ENCODE measurements at regions not wholly inside any gene's neighbourhood (a gene's known extent, or its start where the extent isn't known, plus 50 kb on each side); places are given as distances from the start of the nearest gene placed in this dataset.

DNA sequence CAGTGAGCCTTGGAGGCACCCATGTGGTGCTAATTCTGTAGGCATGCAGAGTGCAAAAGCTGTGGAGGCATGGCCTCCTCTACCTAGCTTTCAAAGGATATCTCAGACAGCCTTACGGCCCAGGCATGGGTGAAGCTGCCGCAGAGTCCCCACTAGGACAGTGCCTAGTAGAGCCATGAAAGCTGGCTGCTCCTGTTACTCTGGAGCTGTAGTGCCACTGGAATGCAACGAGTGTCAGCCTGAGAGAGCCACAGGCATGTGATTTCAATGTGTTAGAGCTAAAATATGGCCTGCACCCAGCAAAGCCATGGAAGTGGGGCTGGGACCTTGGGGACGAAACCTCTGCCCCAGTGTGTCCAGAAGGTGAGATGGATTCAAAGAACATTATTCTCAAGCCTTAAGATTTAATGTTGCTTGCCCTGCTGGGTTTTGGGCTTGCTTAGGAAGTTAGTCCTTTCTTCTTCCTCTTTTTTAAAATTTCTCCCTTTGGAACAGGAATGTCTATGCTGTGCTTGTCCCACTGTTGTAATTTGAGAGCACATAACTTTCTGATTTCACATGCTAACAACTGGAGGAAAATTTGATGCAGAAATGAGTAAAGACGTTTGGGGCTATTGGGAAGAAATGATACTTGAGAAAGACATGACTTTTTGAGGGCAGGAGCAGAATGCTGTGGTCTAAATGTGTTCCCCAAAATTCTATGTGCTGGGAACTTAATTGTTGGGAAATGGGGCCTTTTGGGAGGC, 298.4 kb downstream of the PSAT1 start:
- no peak for DNase-seq (ENCODE audit: low read depth, low spot score)
- Histone ChIP-seq H3K36me3 (ENCODE audit: control insufficient read depth, insufficient read depth, low read length) (no peaks in the 10 kb centered on the region), H3K4me3 (ENCODE audit: low read length) (no peak overlapping the region), H3K9me3 (ENCODE audit: control insufficient read depth, insufficient read depth, low read length) (no peaks in the 10 kb centered on the region), H3K27me3 (ENCODE audit: control insufficient read depth, insufficient read depth, low read length) (no peaks in the 10 kb centered on the region), H3K4me1 (ENCODE audit: control insufficient read depth, insufficient read depth, low read length) (no peaks in the 10 kb centered on the region), H3K27ac (ENCODE audit: low read length) (no peak overlapping the region)
- WGBS (ENCODE audit: insufficient coverage, insufficient read length), result no CpG with 5 or more reads among the region's 5 CpGs

DNA sequence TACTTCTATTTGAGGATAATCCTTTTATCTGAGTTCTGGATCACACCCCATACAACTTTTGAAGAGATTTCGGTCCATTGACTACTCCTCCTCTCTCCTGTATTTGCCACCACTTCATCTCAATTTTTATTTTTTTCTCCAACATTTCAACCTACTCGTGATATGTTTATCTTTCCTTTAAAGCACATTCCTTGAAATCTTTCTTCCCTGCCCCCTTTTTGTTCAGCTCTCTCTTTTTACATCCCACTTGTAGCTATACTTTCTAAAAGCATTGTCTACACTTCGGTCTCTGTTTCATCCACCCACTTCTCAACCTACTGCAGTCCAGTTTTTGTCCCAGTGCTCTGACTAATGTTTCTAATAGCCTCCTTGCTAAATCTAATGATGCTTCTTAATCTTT, 299.4 kb downstream of the PSAT1 start:
- 100% methylated on average over 1 of the region's 3 CpGs for WGBS (ENCODE audit: insufficient coverage, insufficient read length)
- no peak for DNase-seq (ENCODE audit: low read depth, low spot score)
- H3K4me1 ChIP-seq (ENCODE audit: control insufficient read depth, insufficient read depth, low read length), result no peaks in the 10 kb centered on the region

DNA sequence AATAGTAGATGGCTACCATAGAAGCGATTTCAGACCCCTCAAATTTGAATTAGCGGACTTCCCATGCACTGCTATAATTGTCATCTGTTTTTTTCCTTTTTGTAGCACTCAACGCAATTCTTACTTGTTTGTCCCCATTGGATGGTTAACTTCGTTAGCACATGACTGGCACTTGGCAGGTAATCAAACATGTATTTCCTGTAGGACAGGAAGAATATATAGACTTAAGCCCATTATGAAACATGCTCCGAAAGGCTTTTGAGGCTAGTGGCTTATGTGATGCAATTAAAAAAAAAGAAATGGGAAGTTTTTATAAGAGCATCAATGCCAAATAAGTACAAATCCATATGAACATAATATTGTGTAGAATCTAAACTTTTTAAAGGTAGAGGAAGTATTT, 301.2 kb downstream of the PSAT1 start:
- H3K36me3 ChIP-seq (ENCODE audit: control insufficient read depth, insufficient read depth, low read length), result no peaks in the 10 kb centered on the region
- no peak overlapping the region for H3K27ac ChIP-seq (ENCODE audit: low read length)
- DNase-seq (ENCODE audit: low read depth, low spot score), result no peak
- no peaks in the 10 kb centered on the region for H3K4me1 ChIP-seq (ENCODE audit: control insufficient read depth, insufficient read depth, low read length)
- H3K4me3 ChIP-seq (ENCODE audit: low read length), result no peak overlapping the region
- no peaks in the 10 kb centered on the region for H3K9me3 ChIP-seq (ENCODE audit: control insufficient read depth, insufficient read depth, low read length)
- WGBS (ENCODE audit: insufficient coverage, insufficient read length), result no CpG with 5 or more reads among the region's 5 CpGs
- H3K27me3 ChIP-seq (ENCODE audit: control insufficient read depth, insufficient read depth, low read length), result no peaks in the 10 kb centered on the region

More for the DNA sequence above, 299.4 kb downstream of the PSAT1 start:
- Histone ChIP-seq H3K27me3 (ENCODE audit: control insufficient read depth, insufficient read depth, low read length) (no peaks in the 10 kb centered on the region), H3K4me3 (ENCODE audit: low read length) (no peak overlapping the region), H3K9me3 (ENCODE audit: control insufficient read depth, insufficient read depth, low read length) (no peaks in the 10 kb centered on the region), H3K27ac (ENCODE audit: low read length) (no peak overlapping the region), H3K36me3 (ENCODE audit: control insufficient read depth, insufficient read depth, low read length) (no peaks in the 10 kb centered on the region)

DNA sequence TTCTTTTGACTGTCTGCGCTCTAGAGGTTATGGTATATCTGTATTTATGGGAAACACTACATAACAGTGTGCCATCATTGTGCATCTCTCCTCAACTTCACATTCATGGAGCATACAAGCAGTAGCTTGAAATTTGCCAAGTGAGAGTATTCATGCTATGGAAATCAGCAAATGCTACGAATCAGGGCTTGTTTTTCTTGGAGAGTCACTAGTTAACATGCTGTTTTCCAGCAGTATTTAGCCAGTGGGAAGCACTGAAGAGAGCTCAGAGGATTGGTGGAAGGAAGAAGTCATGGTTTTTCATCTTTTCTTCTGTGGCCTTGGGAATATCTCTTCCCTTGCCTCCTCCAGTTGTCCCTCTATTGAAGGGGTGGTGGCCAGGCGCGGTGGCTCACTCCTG, 303.0 kb downstream of the PSAT1 start:
- no CpG with 5 or more reads among the region's 4 CpGs for WGBS (ENCODE audit: insufficient coverage, insufficient read length)
- DNase-seq (ENCODE audit: low read depth, low spot score), result no peak
- H3K9me3 ChIP-seq (ENCODE audit: control insufficient read depth, insufficient read depth, low read length), result no peaks in the 10 kb centered on the region

DNA sequence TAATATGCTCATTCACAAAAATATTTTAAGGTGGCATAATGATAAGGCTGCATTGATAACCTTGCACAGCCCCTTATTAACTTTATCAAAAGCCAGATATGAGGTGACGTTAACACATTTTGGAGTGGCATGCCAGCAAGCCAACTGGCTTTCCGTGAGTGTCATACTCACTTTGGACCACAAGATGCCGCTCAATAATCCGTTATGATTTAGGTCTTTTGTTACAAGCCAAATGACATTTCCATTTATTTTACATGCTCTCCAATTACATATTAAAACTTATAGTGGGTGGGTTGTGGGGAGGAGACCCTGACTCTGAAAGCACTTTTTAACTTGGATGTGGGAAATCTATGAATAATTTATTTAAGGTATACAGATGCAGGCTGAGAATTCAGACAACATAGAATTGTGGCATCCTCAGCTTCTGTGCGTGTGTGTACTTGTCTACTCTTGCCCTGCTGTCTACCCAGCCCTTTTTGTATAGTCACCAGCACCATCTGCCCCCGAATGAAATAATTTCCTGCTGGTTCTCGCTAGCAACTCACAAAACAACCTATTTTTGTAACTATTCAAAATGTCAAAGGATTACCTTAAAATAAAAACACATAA, 305.1 kb downstream of the PSAT1 start:
- no peaks in the 10 kb centered on the region for H3K4me1 ChIP-seq (ENCODE audit: control insufficient read depth, insufficient read depth, low read length)
- no peak overlapping the region for H3K27ac ChIP-seq (ENCODE audit: low read length)
- DNase-seq (ENCODE audit: low read depth, low spot score), result no peak
- H3K36me3 ChIP-seq (ENCODE audit: control insufficient read depth, insufficient read depth, low read length), result no peaks in the 10 kb centered on the region
- H3K4me3 ChIP-seq (ENCODE audit: low read length), result no peak overlapping the region
- WGBS (ENCODE audit: insufficient coverage, insufficient read length), result no CpG with 5 or more reads among the region's 7 CpGs
- no peaks in the 10 kb centered on the region for H3K27me3 ChIP-seq (ENCODE audit: control insufficient read depth, insufficient read depth, low read length)
- no peaks in the 10 kb centered on the region for H3K9me3 ChIP-seq (ENCODE audit: control insufficient read depth, insufficient read depth, low read length)

More for the DNA sequence above, 303.0 kb downstream of the PSAT1 start:
- Histone ChIP-seq H3K36me3 (ENCODE audit: control insufficient read depth, insufficient read depth, low read length) (no peaks in the 10 kb centered on the region), H3K4me3 (ENCODE audit: low read length) (no peak overlapping the region), H3K27ac (ENCODE audit: low read length) (no peak overlapping the region), H3K4me1 (ENCODE audit: control insufficient read depth, insufficient read depth, low read length) (no peaks in the 10 kb centered on the region), H3K27me3 (ENCODE audit: control insufficient read depth, insufficient read depth, low read length) (no peaks in the 10 kb centered on the region)

DNA sequence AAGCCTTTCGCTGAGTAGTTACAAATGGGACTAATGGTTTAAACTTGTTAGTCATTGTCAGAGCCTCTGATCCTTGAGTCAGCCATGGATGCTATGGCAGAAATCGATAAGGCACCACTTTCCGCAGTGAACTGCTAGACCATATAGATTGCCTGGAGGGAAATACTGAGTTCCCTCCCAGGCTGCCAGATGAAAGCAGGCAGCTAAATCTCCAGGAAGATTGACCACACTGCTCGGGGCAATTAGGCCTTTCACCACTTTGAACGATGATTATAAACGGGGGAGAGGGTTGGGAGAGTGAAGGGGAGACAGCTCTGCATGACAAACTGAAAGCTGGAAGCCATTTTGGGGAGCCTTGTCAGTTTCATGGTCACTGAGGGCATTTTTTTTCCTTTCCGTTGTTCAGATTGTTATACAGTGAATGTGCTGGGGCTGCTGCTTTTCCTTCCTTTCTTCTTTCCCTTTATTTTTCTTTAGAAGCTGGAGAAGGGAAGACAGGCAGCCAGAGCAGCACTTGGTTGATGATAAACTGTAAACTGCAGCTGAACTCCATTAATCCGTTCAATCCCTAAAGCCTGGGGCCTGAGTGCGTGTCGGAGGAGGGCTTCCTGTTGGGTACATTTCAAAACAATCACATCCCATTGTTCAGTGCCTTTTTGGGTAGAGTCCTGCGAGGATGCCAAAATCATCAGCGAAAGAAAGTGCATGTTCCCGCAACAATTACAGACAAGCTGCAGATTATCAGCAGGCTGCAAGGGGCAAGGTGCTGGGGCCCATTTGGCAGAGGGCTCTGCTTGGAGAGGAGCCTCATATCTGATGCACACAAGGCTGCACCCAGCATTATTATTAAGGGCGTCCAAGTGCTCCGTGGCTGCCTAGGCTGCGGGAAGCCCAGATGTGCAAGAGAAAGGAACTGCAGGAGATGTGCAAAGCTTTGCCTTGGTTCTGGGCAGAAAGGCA, 308.4 kb downstream of the PSAT1 start:
- Histone ChIP-seq H3K36me3 (ENCODE audit: control insufficient read depth, insufficient read depth, low read length) (no peaks in the 10 kb centered on the region), H3K27me3 (ENCODE audit: control insufficient read depth, insufficient read depth, low read length) (no peaks in the 10 kb centered on the region), H3K9me3 (ENCODE audit: control insufficient read depth, insufficient read depth, low read length) (no peaks in the 10 kb centered on the region), H3K27ac (ENCODE audit: low read length) (no peak overlapping the region), H3K4me1 (ENCODE audit: control insufficient read depth, insufficient read depth, low read length) (0 out of 2 replicates have a peak, but pooled peaks cover 1% of the 10 kb centered on the region), H3K4me3 (ENCODE audit: low read length) (no peak overlapping the region)
- WGBS (ENCODE audit: insufficient coverage, insufficient read length), result no CpG with 5 or more reads among the region's 16 CpGs
- no peak for DNase-seq (ENCODE audit: low read depth, low spot score)

DNA sequence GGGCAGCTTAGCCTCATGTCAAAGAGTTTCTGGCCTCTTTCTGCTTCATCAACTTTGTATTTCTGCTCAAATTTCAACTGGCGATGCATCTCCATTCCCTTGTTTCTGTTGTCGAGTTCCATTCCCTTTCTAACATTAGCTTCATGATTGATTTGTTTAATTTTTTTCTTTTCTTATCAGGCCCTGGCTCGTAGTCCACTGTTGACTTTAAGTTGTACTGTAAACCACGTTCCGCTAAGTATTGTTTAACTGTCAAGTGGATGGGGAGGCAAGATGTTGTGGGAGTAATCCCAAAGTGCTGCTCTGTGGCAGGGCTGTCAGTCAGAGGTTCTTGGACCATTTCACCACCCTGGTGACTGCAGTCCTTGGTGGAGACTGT, 309.1 kb downstream of the PSAT1 start:
- no peak for DNase-seq (ENCODE audit: low read depth, low spot score)
- WGBS (ENCODE audit: insufficient coverage, insufficient read length), result no CpG with 5 or more reads among the region's 5 CpGs
- no peak overlapping the region for H3K4me3 ChIP-seq (ENCODE audit: low read length)
- no peaks in the 10 kb centered on the region for H3K36me3 ChIP-seq (ENCODE audit: control insufficient read depth, insufficient read depth, low read length)
- 0 out of 2 replicates have a peak, but pooled peaks cover 1% of the 10 kb centered on the region for H3K4me1 ChIP-seq (ENCODE audit: control insufficient read depth, insufficient read depth, low read length)
- H3K27me3 ChIP-seq (ENCODE audit: control insufficient read depth, insufficient read depth, low read length), result no peaks in the 10 kb centered on the region
- no peaks in the 10 kb centered on the region for H3K9me3 ChIP-seq (ENCODE audit: control insufficient read depth, insufficient read depth, low read length)
- no peak overlapping the region for H3K27ac ChIP-seq (ENCODE audit: low read length)

DNA sequence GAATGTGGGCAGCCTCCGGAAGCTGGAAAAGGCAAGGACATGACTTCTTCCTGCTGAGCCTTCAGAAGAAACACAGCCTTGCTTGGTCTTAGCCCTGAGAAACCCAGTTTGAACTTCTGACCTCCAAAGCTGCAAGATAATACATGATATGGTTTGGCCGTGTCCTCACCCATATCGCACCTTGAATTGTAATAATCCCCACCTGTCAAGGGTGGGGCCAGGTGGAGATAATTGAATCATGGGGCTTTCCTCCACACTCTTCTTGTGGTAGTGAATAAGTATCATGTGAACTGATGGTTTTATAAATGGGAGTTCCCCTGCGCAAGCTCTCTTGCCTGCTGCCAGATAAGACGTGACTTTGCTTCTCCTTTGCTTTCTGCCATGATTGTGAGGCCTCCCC, 310.9 kb downstream of the PSAT1 start:
- DNase-seq (ENCODE audit: low read depth, low spot score), result no peak
- 0 out of 2 replicates have a peak, but pooled peaks cover 1% of the 10 kb centered on the region for H3K4me1 ChIP-seq (ENCODE audit: control insufficient read depth, insufficient read depth, low read length)
- H3K27ac ChIP-seq (ENCODE audit: low read length), result no peak overlapping the region
- H3K27me3 ChIP-seq (ENCODE audit: control insufficient read depth, insufficient read depth, low read length), result no peaks in the 10 kb centered on the region
- H3K9me3 ChIP-seq (ENCODE audit: control insufficient read depth, insufficient read depth, low read length), result no peaks in the 10 kb centered on the region
- WGBS (ENCODE audit: insufficient coverage, insufficient read length), result no CpG with 5 or more reads among the region's 5 CpGs
- no peaks in the 10 kb centered on the region for H3K36me3 ChIP-seq (ENCODE audit: control insufficient read depth, insufficient read depth, low read length)
- H3K4me3 ChIP-seq (ENCODE audit: low read length), result no peak overlapping the region

DNA sequence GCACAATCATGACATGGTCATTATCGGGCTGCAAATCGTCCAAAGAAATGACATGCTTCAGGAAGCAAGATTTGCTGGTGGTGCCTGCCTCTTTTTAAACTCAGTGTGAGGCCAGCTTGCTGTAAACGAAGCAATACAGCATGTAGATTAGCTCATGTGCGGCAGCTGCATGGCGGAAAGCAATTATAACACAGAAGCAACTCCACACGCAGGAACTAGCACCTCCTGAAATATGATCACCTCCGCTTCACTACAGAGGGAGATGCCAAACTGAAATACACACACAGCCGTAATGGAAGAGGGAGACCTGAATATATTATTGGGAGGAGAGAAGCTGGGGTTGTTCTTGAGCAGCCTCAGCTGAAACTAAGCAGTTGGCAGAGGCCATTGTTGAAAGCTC, 312.5 kb downstream of the PSAT1 start:
- DNase-seq (ENCODE audit: low read depth, low spot score), result no peak
- WGBS (ENCODE audit: insufficient coverage, insufficient read length), result no CpG with 5 or more reads among the region's 8 CpGs
- H3K9me3 ChIP-seq (ENCODE audit: control insufficient read depth, insufficient read depth, low read length), result no peaks in the 10 kb centered on the region

DNA sequence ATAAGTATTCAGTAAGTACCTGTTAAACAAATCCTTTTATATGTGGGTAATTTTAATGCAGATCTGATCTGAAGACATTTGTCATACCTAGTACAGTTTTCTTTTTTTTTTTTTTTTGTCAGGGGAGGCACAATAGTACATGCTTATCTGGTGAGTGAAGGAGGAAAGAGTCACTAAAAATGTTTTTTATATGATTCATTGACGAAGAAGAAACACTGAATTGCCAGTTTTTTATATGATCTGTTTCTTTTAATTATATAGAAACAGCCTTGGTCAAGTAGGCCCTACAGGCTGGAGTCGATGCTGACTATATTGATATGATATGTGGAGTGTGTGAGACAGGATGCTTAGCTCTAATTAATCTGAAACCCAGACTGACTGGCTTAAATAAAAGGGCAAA, 315.2 kb downstream of the PSAT1 start:
- Histone ChIP-seq H3K27me3 (ENCODE audit: control insufficient read depth, insufficient read depth, low read length) (no peaks in the 10 kb centered on the region), H3K27ac (ENCODE audit: low read length) (no peak overlapping the region), H3K9me3 (ENCODE audit: control insufficient read depth, insufficient read depth, low read length) (no peaks in the 10 kb centered on the region), H3K4me3 (ENCODE audit: low read length) (no peak overlapping the region), H3K36me3 (ENCODE audit: control insufficient read depth, insufficient read depth, low read length) (no peaks in the 10 kb centered on the region), H3K4me1 (ENCODE audit: control insufficient read depth, insufficient read depth, low read length) (0 out of 2 replicates have a peak, but pooled peaks cover 1% of the 10 kb centered on the region)
- WGBS (ENCODE audit: insufficient coverage, insufficient read length), result no CpG with 5 or more reads among the region's 2 CpGs
- no peak for DNase-seq (ENCODE audit: low read depth, low spot score)

More for the DNA sequence above, 312.5 kb downstream of the PSAT1 start:
- Histone ChIP-seq H3K27me3 (ENCODE audit: control insufficient read depth, insufficient read depth, low read length) (no peaks in the 10 kb centered on the region), H3K36me3 (ENCODE audit: control insufficient read depth, insufficient read depth, low read length) (no peaks in the 10 kb centered on the region), H3K4me1 (ENCODE audit: control insufficient read depth, insufficient read depth, low read length) (0 out of 2 replicates have a peak, but pooled peaks cover 1% of the 10 kb centered on the region), H3K4me3 (ENCODE audit: low read length) (no peak overlapping the region), H3K27ac (ENCODE audit: low read length) (no peak overlapping the region)

Data from iPS DF 6.9 (cell line).